GM23248 (cell line): ENCODE measurements at regions not wholly inside any gene's neighbourhood (a gene's known extent, or its start where the extent isn't known, plus 50 kb on each side); places are given as distances from the start of the nearest gene placed in this dataset.

Experiments
- DNase-seq: peaks from one replicate; pipeline ENCODE4 v3.0.0-alpha.2; 2015
- H2AFZ ChIP-seq: fragments of 200-600 bp; sonication (generic); 2 replicates; pipeline ENCODE4 v1.6.1; 2016; ENCODE audit warnings: antibody characterized with exemption
- H3F3A ChIP-seq: fragments of 200-600 bp; sonication (generic); 2 replicates; pipeline ENCODE4 v1.6.1; 2016; ENCODE audit warnings: mild to moderate bottlenecking, antibody characterized with exemption, mixed run types; ENCODE audit not compliant: insufficient read depth
- H3K27ac ChIP-seq: fragments of 200-600 bp; sonication (generic); 2 replicates; pipeline ENCODE4 v1.5.1; 2016; ENCODE audit warnings: mild to moderate bottlenecking
- H3K27me3 ChIP-seq: fragments of 200-600 bp; sonication (generic); replicated peaks from 2 replicates; pipeline ENCODE4 v1.6.1; 2016; ENCODE audit warnings: mild to moderate bottlenecking; ENCODE audit not compliant: insufficient read depth
- H3K36me3 ChIP-seq: fragments of 200-600 bp; sonication (generic); 2 replicates; pipeline ENCODE4 v1.6.1; 2016; ENCODE audit warnings: low read depth, mild to moderate bottlenecking
- H3K4me1 ChIP-seq: fragments of 200-600 bp; sonication (generic); 2 replicates; pipeline ENCODE4 v1.6.1; 2016; ENCODE audit warnings: mild to moderate bottlenecking; ENCODE audit not compliant: insufficient read depth
- H3K4me2 ChIP-seq: fragments of 200-600 bp; sonication (generic); one replicate; pipeline ENCODE4 v1.6.1; 2016; ENCODE audit warnings: mild to moderate bottlenecking; ENCODE audit not compliant: unreplicated experiment
- H3K4me3 ChIP-seq: fragments of 200-600 bp; sonication (generic); 2 replicates; pipeline ENCODE4 v1.5.1; 2016; ENCODE audit warnings: mild to moderate bottlenecking
- H3K79me2 ChIP-seq: fragments of 200-600 bp; sonication (generic); 2 replicates; pipeline ENCODE4 v1.6.1; 2016; ENCODE audit warnings: mild to moderate bottlenecking; ENCODE audit not compliant: insufficient read depth
- H3K9ac ChIP-seq: fragments of 200-600 bp; sonication (generic); 2 replicates; pipeline ENCODE4 v1.6.1; 2016; ENCODE audit warnings: mild to moderate bottlenecking
- H3K9me2 ChIP-seq: fragments of 200-600 bp; sonication (generic); 2 replicates; pipeline ENCODE4 v1.6.1; 2016; ENCODE audit warnings: mixed run types, mild to moderate bottlenecking, moderate library complexity; ENCODE audit not compliant: insufficient read depth
- H3K9me3 ChIP-seq: fragments of 200-600 bp; sonication (generic); one replicate; pipeline ENCODE4 v1.6.1; 2017; ENCODE audit warnings: low read depth
- H4K20me1 ChIP-seq: fragments of 200-600 bp; sonication (generic); 2 replicates; pipeline ENCODE4 v1.6.0; 2016; ENCODE audit not compliant: insufficient read depth
- EZH2 ChIP-seq: fragments of 200-600 bp; sonication (generic); IDR thresholded peaks from 2 replicates; pipeline ENCODE4 v1.6.1; 2018; ENCODE audit warnings: antibody characterized with exemption, mild to moderate bottlenecking; ENCODE audit not compliant: insufficient read depth, poor library complexity, severe bottlenecking
- EZH2phosphoT487 ChIP-seq: fragments of 200-600 bp; sonication (generic); IDR thresholded peaks from 2 replicates; pipeline ENCODE4 v1.6.1; 2018; ENCODE audit warnings: antibody characterized with exemption, moderate library complexity, mild to moderate bottlenecking, low read depth; ENCODE audit not compliant: insufficient read depth
- WGBS, 2 experiments: methylation state at CpG; one replicate each; pipeline ENCODE4 v1.1.6; 2015 to 2017; ENCODE audit warnings: low lambda C conversion rate in 2 of 2, low coverage in 1 of 2; ENCODE audit errors: missing lambda C conversion rate in 2 of 2; 5-methylcytosine and 5-hydroxymethylcytosine counted together
- in situ Hi-C: fragments of 300-500 bp; cut with MboI; formaldehyde crosslinking; loops from 2 replicates; pipeline ENCODE4 v1.15.0; 2020

DNA sequence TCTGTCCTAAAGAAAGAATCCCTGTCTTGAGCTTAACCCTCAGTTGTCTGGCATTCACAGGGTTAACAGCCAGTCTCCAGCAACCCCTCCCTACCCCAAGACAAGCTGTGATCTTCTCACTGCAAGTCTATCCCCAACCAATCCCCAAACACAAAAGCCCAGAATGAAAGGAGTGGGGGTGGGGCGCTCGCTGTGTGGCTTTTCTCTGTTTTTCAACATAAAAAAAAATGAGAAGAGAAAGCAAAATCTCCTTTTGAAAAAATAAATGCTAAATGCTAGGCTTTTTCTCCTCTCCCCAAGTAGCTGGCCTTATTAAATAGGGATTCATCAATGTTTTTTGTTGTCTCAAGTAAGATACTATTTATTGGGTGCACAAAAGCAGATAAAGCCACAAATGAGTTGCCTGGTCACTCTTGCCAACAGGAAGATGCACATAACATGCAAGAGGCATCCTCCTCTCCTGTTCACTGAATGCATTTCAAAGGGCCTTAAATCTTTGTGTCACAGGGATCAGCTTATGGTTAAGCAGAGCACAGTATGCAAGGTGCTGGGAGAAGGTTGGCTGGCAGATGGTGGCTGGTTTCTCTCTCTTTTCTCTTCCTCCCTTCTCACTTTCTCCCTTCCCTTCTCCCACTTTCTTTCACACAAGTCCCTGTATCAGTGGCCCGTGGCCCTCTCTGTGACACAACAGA is 225.6 kb downstream of the CMPK2 start:
- Histone ChIP-seq H3K79me2 (no peaks in the 10 kb centered on the region), H3K27ac (no peak overlapping the region), H2AFZ (no peak overlapping the region), H3K9ac (no peak overlapping the region), H3F3A (no peaks in the 10 kb centered on the region), H3K9me3 (no peaks in the 10 kb centered on the region), H3K4me1 (no peaks in the 10 kb centered on the region), H4K20me1 (no peaks in the 10 kb centered on the region), H3K9me2 (no peaks in the 10 kb centered on the region), H3K27me3 (no peaks in the 10 kb centered on the region), H3K4me3 (no peak overlapping the region), H3K4me2 (no peak overlapping the region), H3K36me3 (no peaks in the 10 kb centered on the region)
- TF ChIP-seq EZH2phosphoT487 (no peak), EZH2 (no peak)
- no peak for DNase-seq
- WGBS, 2 experiments = 7 to 13% methylated on average over 3 of the region's 3 CpGs
- in situ Hi-C loops = no loop called here

GRCh38 chr2:6640621-6641015 is 225.1 kb downstream of the CMPK2 start:
- H3K9me2 ChIP-seq = no peaks in the 10 kb centered on the region
- H3K4me3 ChIP-seq = no peak overlapping the region
- H3K27me3 ChIP-seq = no peaks in the 10 kb centered on the region
- H3K36me3 ChIP-seq = no peaks in the 10 kb centered on the region
- H2AFZ ChIP-seq = no peak overlapping the region
- H3K9me3 ChIP-seq = no peaks in the 10 kb centered on the region
- WGBS, 2 experiments = 19 to 29% methylated on average over 1 of the region's 1 CpG
- H3K9ac ChIP-seq = no peak overlapping the region
- DNase-seq = no peak
- no peak overlapping the region for H3K27ac ChIP-seq
- no peak for TF ChIP-seq EZH2phosphoT487
- TF ChIP-seq EZH2 = no peak
- no peaks in the 10 kb centered on the region for H3K4me1 ChIP-seq
- in situ Hi-C loops = no loop called here
- no peaks in the 10 kb centered on the region for H3K79me2 ChIP-seq
- H3K4me2 ChIP-seq = no peak overlapping the region
- H3F3A ChIP-seq = no peaks in the 10 kb centered on the region
- H4K20me1 ChIP-seq = no peaks in the 10 kb centered on the region

DNA sequence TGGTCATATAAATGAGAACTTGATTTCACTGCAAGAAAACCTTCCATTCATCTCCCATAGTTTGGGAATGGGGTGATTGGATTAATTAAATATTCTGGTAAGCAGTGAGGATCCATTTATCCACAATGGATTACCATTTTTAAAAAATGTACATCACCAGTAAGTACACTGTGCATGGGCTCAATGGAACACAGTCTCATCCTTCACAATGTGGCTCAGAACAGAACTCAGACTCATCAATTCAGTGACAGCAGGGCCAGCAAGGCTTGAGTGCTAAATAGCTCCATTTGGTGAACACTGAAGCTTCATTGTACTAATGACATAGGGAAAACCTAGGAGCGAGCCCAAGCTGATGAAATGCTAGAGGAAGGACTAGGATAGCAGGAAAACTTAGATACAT is 223.8 kb downstream of the CMPK2 start:
- H3K79me2 ChIP-seq = no peaks in the 10 kb centered on the region
- H3K9ac ChIP-seq = no peak overlapping the region
- no peaks in the 10 kb centered on the region for H3K9me3 ChIP-seq
- DNase-seq = no peak
- H3K4me3 ChIP-seq = no peak overlapping the region
- TF ChIP-seq EZH2phosphoT487 (no peak), EZH2 (no peak)
- WGBS, 2 experiments = 4 to 19% methylated on average over 1 of the region's 1 CpG
- no peak overlapping the region for H2AFZ ChIP-seq
- in situ Hi-C loops = no loop called here
- H3K27me3 ChIP-seq = no peaks in the 10 kb centered on the region
- H3K4me2 ChIP-seq = no peak overlapping the region
- H3F3A ChIP-seq = no peaks in the 10 kb centered on the region
- no peak overlapping the region for H3K27ac ChIP-seq
- no peaks in the 10 kb centered on the region for H3K4me1 ChIP-seq
- H4K20me1 ChIP-seq = no peaks in the 10 kb centered on the region
- H3K9me2 ChIP-seq = no peaks in the 10 kb centered on the region
- no peaks in the 10 kb centered on the region for H3K36me3 ChIP-seq

GRCh38 chr2:6644261-6644660 is 221.4 kb downstream of the CMPK2 start:
- H3K4me1 ChIP-seq = no peaks in the 10 kb centered on the region
- no peaks in the 10 kb centered on the region for H3K36me3 ChIP-seq
- H3K79me2 ChIP-seq = no peaks in the 10 kb centered on the region
- WGBS, 2 experiments = 18 to 19% methylated on average over 2 of the region's 2 CpGs
- H3K27ac ChIP-seq = no peak overlapping the region
- no peak for DNase-seq
- no peak overlapping the region for H3K4me3 ChIP-seq
- H4K20me1 ChIP-seq = no peaks in the 10 kb centered on the region
- H2AFZ ChIP-seq = no peak overlapping the region
- H3K27me3 ChIP-seq = no peaks in the 10 kb centered on the region
- TF ChIP-seq EZH2 = no peak
- no peak for TF ChIP-seq EZH2phosphoT487
- no peaks in the 10 kb centered on the region for H3K9me3 ChIP-seq
- H3F3A ChIP-seq = no peaks in the 10 kb centered on the region
- H3K4me2 ChIP-seq = no peak overlapping the region
- H3K9ac ChIP-seq = no peak overlapping the region
- H3K9me2 ChIP-seq = no peaks in the 10 kb centered on the region
- in situ Hi-C loops = no loop called here

DNA sequence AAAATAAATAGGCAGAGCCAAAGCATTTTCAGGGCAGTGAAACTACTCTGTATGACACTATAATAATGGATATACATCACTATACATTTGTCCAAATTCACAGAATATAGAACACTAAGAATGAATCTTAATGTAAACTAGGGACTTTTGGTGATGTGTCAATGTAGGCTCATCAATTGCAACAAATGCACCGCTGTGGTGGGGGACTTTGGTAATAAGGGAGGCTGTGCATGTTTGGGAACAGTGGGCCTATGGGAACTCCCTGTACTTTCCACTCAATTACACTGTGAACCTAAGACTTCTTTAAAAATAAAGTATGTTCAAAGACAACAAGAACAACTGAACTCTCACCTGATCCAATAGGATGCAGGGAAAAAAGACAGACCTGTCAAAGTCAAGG is 220.7 kb downstream of the CMPK2 start:
- Histone ChIP-seq H2AFZ (no peak overlapping the region), H3F3A (no peaks in the 10 kb centered on the region), H3K4me2 (no peak overlapping the region), H3K4me3 (no peak overlapping the region), H3K9me3 (no peaks in the 10 kb centered on the region), H3K9ac (no peak overlapping the region), H3K27ac (no peak overlapping the region), H4K20me1 (no peaks in the 10 kb centered on the region), H3K27me3 (no peaks in the 10 kb centered on the region), H3K9me2 (no peaks in the 10 kb centered on the region), H3K4me1 (no peaks in the 10 kb centered on the region), H3K79me2 (no peaks in the 10 kb centered on the region), H3K36me3 (no peaks in the 10 kb centered on the region)
- DNase-seq = no peak
- in situ Hi-C loops = no loop called here
- no peak for TF ChIP-seq EZH2
- no peak for TF ChIP-seq EZH2phosphoT487
- 52 to 62% methylated on average over 1 of the region's 1 CpG for WGBS, 2 experiments
